Panc1 (cell line): ENCODE measurements at regions not wholly inside any gene's neighbourhood (a gene's known extent, or its start where the extent isn't known, plus 50 kb on each side); places are given as distances from the start of the nearest gene placed in this dataset.

Experiments
- ATAC-seq: fragments of 200-7000 bp; cut with Tn5 transposase; 2 replicates; pipeline ENCODE4 v1.9.1; 2020; ENCODE audit warnings: mild to moderate bottlenecking, moderate library complexity
- BruUV-seq: library from RNA; stranded (reverse); fragments of 400-500 nt; replicated peaks from 2 replicates; lab custom pipeline; 2021; lab: Mats Ljungman, UMichigan
- CTCF ChIA-PET: fragments of 300-600 bp; sonication (Branson Sonifier 250); formaldehyde crosslinking; loops from one replicate; lab custom pipeline; 2022; ENCODE audit warnings: antibody characterized with exemption; lab: Charles Lee
- POLR2A ChIA-PET: fragments of 300-600 bp; sonication (Branson Sonifier 250); formaldehyde crosslinking; loops from one replicate; lab custom pipeline; 2022; ENCODE audit warnings: antibody characterized with exemption; lab: Charles Lee
- DNase-seq: peaks from one replicate; pipeline ENCODE4 v3.0.0-alpha.2; 2010; ENCODE audit warnings: low read depth, low spot score
- H3K27ac ChIP-seq: 2 replicates; pipeline ENCODE4 v1.5.1; 2011; ENCODE audit warnings: mild to moderate bottlenecking, low read length, inconsistent platforms
- H3K27me3 ChIP-seq: fragments of 200-500 bp; sonication (Bioruptor generic); 2 replicates; pipeline ENCODE4 v1.6.0; 2014; ENCODE audit warnings: low read length, inconsistent platforms; ENCODE audit not compliant: control insufficient read depth, insufficient read depth
- H3K36me3 ChIP-seq: fragments of 200-500 bp; sonication (Bioruptor generic); 2 replicates; pipeline ENCODE4 v1.5.1; 2014; ENCODE audit warnings: inconsistent platforms, mild to moderate bottlenecking, low read length, moderate library complexity; ENCODE audit not compliant: control insufficient read depth, insufficient read depth
- H3K4me1 ChIP-seq: 2 replicates; pipeline ENCODE4 v1.5.1; 2011; ENCODE audit warnings: inconsistent platforms, mild to moderate bottlenecking, low read length, moderate library complexity; ENCODE audit not compliant: control insufficient read depth, insufficient read depth
- H3K4me3 ChIP-seq, 2 experiments: 2 replicates each; pipeline ENCODE4 v1.5.1; 2011 to 2012; ENCODE audit warnings: low read depth in 2 of 2, low read length in 2 of 2, mild to moderate bottlenecking in 2 of 2, inconsistent platforms in 1 of 2, moderate library complexity in 1 of 2
- H3K9me3 ChIP-seq: fragments of 200-500 bp; sonication (Bioruptor generic); 2 replicates; pipeline ENCODE4 v1.5.1; 2014; ENCODE audit warnings: low read depth, mild to moderate bottlenecking, inconsistent platforms, low read length, moderate library complexity; ENCODE audit not compliant: control insufficient read depth, insufficient read depth
- POLR2AphosphoS5 ChIP-seq: IDR thresholded peaks from 2 replicates; pipeline ENCODE4 v1.6.1; 2012; ENCODE audit warnings: mild to moderate bottlenecking, low read depth, low read length, moderate library complexity
- SIN3A ChIP-seq: IDR thresholded peaks from 2 replicates; pipeline ENCODE4 v1.6.1; 2012; ENCODE audit warnings: low read depth, mild to moderate bottlenecking, low read length, moderate library complexity, borderline replicate concordance; ENCODE audit not compliant: insufficient read depth
- TCF7L2 ChIP-seq: IDR thresholded peaks from 2 replicates; pipeline ENCODE4 v1.6.1; 2011; ENCODE audit warnings: mild to moderate bottlenecking, low read depth, low read length, inconsistent platforms
- in situ Hi-C: cut with HindIII; loops from 2 replicates; pipeline ENCODE4 v1.10.0; 2016; ENCODE audit warnings: low sequenced_read_pairs, low pct_unique_long_range_greater_than_20kb
- intact Hi-C: fragments of 100-400 bp; cut with micrococcal nuclease; formaldehyde crosslinking; loops from one replicate; pipeline ENCODE4 v1.10.0; 2022; ENCODE audit not compliant: unreplicated experiment
- TF ChIP-seq, protein P1 (sequence below): fragments of 450-650 bp; IDR thresholded peaks from 2 replicates; pipeline ENCODE4 v1.5.1; 2017; ENCODE audit warnings: mild to moderate bottlenecking
- TF ChIP-seq, protein P2 (sequence below), 2 experiments: IDR thresholded peaks; 2 replicates each; pipeline ENCODE4 v1.6.1; 2011 to 2012; ENCODE audit warnings: low read depth in 2 of 2, control low read depth in 1 of 2, low read length in 1 of 2, mild to moderate bottlenecking in 1 of 2, moderate library complexity in 1 of 2; ENCODE audit not compliant: insufficient read depth in 1 of 2

DNA sequence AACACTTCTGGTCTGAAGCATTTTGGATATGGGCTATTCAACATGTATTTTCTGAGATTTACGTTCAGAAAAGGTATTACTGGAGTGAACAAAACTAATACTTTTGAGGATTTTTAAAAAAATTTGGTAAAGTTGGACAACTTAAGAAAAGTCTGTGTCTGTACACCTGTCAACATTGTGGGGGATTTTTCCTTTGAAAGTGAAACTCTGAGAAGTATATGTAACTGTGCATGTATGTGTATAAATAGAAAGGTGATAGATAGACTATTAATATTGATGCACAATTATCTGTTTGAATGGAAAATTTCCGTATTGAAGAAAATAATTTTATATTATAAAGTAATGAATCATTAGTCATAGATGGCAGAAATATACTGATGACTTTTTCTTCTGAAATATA is 312.8 kb upstream of the MDGA2 start:
- Histone ChIP-seq H3K36me3 (no peaks in the 10 kb centered on the region), H3K27ac (no peak overlapping the region), H3K4me1 (no peaks in the 10 kb centered on the region), H3K4me3 (no peak overlapping the region), H3K9me3 (no peaks in the 10 kb centered on the region), H3K27me3 (no peaks in the 10 kb centered on the region)
- no peak for TF ChIP-seq TCF7L2
- TF ChIP-seq, protein P1, sequence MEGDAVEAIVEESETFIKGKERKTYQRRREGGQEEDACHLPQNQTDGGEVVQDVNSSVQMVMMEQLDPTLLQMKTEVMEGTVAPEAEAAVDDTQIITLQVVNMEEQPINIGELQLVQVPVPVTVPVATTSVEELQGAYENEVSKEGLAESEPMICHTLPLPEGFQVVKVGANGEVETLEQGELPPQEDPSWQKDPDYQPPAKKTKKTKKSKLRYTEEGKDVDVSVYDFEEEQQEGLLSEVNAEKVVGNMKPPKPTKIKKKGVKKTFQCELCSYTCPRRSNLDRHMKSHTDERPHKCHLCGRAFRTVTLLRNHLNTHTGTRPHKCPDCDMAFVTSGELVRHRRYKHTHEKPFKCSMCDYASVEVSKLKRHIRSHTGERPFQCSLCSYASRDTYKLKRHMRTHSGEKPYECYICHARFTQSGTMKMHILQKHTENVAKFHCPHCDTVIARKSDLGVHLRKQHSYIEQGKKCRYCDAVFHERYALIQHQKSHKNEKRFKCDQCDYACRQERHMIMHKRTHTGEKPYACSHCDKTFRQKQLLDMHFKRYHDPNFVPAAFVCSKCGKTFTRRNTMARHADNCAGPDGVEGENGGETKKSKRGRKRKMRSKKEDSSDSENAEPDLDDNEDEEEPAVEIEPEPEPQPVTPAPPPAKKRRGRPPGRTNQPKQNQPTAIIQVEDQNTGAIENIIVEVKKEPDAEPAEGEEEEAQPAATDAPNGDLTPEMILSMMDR, result no peak
- no peak for ATAC-seq
- ChIA-PET CTCF (no interaction called here), POLR2A (no interaction called here)
- intact Hi-C loops, result no loop called here
- no TSS peak for BruUV-seq
- in situ Hi-C loops, result no loop called here
- no peak for DNase-seq

DNA sequence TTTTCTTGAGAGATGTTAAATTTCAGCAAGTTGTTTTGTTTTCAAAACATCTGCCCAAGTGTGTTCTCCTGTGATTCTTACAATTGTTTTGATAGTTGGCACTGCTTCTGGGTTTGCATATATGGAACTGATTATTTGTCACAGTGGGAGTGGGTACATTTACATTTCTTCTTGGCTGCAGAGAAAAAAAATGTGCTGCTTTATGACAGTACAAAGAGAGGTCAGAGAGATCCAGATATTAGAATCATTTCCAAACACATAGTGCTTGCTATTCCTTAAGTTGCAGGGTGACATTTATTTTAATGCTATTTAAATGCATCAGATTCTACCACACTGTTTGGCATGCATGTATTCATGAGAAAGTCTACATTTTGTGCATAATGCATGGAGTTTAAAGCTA is 303.5 kb upstream of the MDGA2 start:
- no peaks in the 10 kb centered on the region for H3K27me3 ChIP-seq
- ATAC-seq (no peak), DNase-seq (no peak)
- no TSS peak for BruUV-seq
- POLR2A ChIA-PET, result no interaction called here
- CTCF ChIA-PET, result no interaction called here
- no peaks in the 10 kb centered on the region for H3K36me3 ChIP-seq
- H3K4me1 ChIP-seq, result no peaks in the 10 kb centered on the region
- no peak overlapping the region for H3K4me3 ChIP-seq
- intact Hi-C loops, result no loop called here
- TF ChIP-seq TCF7L2, result no peak
- TF ChIP-seq, protein P1, result no peak
- TF ChIP-seq, protein P2, sequence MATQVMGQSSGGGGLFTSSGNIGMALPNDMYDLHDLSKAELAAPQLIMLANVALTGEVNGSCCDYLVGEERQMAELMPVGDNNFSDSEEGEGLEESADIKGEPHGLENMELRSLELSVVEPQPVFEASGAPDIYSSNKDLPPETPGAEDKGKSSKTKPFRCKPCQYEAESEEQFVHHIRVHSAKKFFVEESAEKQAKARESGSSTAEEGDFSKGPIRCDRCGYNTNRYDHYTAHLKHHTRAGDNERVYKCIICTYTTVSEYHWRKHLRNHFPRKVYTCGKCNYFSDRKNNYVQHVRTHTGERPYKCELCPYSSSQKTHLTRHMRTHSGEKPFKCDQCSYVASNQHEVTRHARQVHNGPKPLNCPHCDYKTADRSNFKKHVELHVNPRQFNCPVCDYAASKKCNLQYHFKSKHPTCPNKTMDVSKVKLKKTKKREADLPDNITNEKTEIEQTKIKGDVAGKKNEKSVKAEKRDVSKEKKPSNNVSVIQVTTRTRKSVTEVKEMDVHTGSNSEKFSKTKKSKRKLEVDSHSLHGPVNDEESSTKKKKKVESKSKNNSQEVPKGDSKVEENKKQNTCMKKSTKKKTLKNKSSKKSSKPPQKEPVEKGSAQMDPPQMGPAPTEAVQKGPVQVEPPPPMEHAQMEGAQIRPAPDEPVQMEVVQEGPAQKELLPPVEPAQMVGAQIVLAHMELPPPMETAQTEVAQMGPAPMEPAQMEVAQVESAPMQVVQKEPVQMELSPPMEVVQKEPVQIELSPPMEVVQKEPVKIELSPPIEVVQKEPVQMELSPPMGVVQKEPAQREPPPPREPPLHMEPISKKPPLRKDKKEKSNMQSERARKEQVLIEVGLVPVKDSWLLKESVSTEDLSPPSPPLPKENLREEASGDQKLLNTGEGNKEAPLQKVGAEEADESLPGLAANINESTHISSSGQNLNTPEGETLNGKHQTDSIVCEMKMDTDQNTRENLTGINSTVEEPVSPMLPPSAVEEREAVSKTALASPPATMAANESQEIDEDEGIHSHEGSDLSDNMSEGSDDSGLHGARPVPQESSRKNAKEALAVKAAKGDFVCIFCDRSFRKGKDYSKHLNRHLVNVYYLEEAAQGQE (IDR thresholded peaks at IDR 0.05; ENCODE audit: insufficient read depth in 1 of 2, low read depth in 2 of 2, low read length in 1 of 2), result no peak
- in situ Hi-C loops, result no loop called here
- no peaks in the 10 kb centered on the region for H3K9me3 ChIP-seq
- H3K27ac ChIP-seq, result no peak overlapping the region

DNA sequence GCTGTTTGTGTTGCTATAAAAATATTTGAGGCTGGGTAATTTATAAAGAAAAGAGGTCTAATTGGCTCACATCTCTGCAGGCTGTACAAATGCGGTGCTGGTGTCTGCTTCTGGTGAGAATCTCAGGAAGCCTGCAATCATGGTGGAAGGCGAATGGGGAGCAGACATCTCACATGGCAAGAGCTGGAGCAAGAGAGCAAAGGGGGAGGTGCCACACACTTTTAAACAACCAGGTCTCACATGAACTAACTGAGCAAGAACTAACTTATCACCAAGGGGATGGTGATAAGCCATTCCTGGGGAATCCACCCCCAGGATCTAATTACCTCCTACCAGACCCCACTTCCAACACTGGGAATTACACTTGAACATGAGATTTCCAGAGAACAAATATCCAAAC is 300.7 kb upstream of the MDGA2 start:
- Histone ChIP-seq H3K4me1 (no peaks in the 10 kb centered on the region), H3K27me3 (no peaks in the 10 kb centered on the region), H3K36me3 (no peaks in the 10 kb centered on the region), H3K4me3 (no peak overlapping the region), H3K9me3 (no peaks in the 10 kb centered on the region), H3K27ac (no peak overlapping the region)
- TF ChIP-seq POLR2AphosphoS5 (no peak), SIN3A (no peak), TCF7L2 (no peak)
- TF ChIP-seq, protein P1, result no peak
- TF ChIP-seq, protein P2 (IDR thresholded peaks at IDR 0.05; ENCODE audit: insufficient read depth in 1 of 2, low read depth in 2 of 2, low read length in 1 of 2), result no peak
- ChIA-PET CTCF (no interaction called here), POLR2A (no interaction called here)
- ATAC-seq, result no peak
- in situ Hi-C loops, result no loop called here
- intact Hi-C loops, result no loop called here
- no TSS peak for BruUV-seq
- no peak for DNase-seq
